ENCODE measurements at regions not wholly inside any gene's neighbourhood (a gene's known extent, or its start where the extent isn't known, plus 50 kb on each side); places are given as distances from the start of the nearest gene placed in this dataset.

DNA sequence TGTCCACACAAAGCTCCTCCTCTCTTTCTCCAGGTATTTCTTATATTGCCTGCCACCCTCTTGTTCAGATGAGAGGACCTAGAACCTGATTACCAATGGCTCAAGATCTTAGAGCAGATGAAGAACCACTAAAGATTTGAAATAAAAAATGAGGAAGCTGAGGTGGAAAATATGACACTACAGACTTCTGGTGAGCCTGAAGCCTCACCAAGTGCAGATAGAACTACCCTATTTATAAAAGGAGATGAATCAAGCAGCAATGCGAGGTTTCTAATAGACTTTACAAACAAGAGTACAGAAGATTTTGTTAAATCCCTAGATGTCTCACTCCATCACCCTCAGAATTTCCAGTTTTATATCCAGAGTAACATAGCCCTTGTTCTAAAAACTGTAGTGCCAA is 345.8 kb downstream of the TBC1D4 start (continued):
- TF ChIP-seq, protein P1, sequence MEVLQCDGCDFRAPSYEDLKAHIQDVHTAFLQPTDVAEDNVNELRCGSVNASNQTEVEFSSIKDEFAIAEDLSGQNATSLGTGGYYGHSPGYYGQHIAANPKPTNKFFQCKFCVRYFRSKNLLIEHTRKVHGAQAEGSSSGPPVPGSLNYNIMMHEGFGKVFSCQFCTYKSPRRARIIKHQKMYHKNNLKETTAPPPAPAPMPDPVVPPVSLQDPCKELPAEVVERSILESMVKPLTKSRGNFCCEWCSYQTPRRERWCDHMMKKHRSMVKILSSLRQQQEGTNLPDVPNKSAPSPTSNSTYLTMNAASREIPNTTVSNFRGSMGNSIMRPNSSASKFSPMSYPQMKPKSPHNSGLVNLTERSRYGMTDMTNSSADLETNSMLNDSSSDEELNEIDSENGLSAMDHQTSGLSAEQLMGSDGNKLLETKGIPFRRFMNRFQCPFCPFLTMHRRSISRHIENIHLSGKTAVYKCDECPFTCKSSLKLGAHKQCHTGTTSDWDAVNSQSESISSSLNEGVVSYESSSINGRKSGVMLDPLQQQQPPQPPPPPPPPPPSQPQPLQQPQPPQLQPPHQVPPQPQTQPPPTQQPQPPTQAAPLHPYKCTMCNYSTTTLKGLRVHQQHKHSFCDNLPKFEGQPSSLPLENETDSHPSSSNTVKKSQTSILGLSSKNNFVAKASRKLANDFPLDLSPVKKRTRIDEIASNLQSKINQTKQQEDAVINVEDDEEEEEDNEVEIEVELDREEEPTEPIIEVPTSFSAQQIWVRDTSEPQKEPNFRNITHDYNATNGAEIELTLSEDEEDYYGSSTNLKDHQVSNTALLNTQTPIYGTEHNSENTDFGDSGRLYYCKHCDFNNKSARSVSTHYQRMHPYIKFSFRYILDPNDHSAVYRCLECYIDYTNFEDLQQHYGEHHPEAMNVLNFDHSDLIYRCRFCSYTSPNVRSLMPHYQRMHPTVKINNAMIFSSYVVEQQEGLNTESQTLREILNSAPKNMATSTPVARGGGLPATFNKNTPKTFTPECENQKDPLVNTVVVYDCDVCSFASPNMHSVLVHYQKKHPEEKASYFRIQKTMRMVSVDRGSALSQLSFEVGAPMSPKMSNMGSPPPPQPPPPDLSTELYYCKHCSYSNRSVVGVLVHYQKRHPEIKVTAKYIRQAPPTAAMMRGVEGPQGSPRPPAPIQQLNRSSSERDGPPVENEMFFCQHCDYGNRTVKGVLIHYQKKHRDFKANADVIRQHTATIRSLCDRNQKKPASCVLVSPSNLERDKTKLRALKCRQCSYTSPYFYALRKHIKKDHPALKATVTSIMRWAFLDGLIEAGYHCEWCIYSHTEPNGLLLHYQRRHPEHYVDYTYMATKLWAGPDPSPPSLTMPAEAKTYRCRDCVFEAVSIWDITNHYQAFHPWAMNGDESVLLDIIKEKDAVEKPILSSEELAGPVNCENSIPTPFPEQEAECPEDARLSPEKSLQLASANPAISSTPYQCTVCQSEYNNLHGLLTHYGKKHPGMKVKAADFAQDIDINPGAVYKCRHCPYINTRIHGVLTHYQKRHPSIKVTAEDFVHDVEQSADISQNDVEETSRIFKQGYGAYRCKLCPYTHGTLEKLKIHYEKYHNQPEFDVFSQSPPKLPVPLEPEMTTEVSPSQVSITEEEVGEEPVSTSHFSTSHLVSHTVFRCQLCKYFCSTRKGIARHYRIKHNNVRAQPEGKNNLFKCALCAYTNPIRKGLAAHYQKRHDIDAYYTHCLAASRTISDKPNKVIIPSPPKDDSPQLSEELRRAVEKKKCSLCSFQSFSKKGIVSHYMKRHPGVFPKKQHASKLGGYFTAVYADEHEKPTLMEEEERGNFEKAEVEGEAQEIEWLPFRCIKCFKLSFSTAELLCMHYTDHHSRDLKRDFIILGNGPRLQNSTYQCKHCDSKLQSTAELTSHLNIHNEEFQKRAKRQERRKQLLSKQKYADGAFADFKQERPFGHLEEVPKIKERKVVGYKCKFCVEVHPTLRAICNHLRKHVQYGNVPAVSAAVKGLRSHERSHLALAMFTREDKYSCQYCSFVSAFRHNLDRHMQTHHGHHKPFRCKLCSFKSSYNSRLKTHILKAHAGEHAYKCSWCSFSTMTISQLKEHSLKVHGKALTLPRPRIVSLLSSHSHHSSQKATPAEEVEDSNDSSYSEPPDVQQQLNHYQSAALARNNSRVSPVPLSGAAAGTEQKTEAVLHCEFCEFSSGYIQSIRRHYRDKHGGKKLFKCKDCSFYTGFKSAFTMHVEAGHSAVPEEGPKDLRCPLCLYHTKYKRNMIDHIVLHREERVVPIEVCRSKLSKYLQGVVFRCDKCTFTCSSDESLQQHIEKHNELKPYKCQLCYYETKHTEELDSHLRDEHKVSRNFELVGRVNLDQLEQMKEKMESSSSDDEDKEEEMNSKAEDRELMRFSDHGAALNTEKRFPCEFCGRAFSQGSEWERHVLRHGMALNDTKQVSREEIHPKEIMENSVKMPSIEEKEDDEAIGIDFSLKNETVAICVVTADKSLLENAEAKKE (CRISPR knock-in tag; IDR thresholded peaks at IDR 0.05): no peak
- TF ChIP-seq CREB1 (CRISPR knock-in tag; IDR thresholded peaks at IDR 0.05; ENCODE audit: low read depth): no peak
- TF ChIP-seq EZH2 (IDR thresholded peaks at IDR 0.05; ENCODE audit: low read depth, unreplicated experiment): no peak
- no peak for TF ChIP-seq ZNF331 (CRISPR knock-in tag; IDR thresholded peaks at IDR 0.05; ENCODE audit: low read depth)
- TF ChIP-seq EZH2phosphoT487 (IDR thresholded peaks at IDR 0.05; ENCODE audit: unreplicated experiment): no peak
- TF ChIP-seq POLR2AphosphoS5 (IDR thresholded peaks at IDR 0.05; ENCODE audit: low read depth): no peak
- TF ChIP-seq, protein P2, sequence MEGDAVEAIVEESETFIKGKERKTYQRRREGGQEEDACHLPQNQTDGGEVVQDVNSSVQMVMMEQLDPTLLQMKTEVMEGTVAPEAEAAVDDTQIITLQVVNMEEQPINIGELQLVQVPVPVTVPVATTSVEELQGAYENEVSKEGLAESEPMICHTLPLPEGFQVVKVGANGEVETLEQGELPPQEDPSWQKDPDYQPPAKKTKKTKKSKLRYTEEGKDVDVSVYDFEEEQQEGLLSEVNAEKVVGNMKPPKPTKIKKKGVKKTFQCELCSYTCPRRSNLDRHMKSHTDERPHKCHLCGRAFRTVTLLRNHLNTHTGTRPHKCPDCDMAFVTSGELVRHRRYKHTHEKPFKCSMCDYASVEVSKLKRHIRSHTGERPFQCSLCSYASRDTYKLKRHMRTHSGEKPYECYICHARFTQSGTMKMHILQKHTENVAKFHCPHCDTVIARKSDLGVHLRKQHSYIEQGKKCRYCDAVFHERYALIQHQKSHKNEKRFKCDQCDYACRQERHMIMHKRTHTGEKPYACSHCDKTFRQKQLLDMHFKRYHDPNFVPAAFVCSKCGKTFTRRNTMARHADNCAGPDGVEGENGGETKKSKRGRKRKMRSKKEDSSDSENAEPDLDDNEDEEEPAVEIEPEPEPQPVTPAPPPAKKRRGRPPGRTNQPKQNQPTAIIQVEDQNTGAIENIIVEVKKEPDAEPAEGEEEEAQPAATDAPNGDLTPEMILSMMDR (conservative IDR thresholded peaks at IDR 0.05; ENCODE audit: low read depth in 2 of 2): no peak
- no peak for TF ChIP-seq JUNB (IDR thresholded peaks at IDR 0.05; ENCODE audit: unreplicated experiment)

DNA sequence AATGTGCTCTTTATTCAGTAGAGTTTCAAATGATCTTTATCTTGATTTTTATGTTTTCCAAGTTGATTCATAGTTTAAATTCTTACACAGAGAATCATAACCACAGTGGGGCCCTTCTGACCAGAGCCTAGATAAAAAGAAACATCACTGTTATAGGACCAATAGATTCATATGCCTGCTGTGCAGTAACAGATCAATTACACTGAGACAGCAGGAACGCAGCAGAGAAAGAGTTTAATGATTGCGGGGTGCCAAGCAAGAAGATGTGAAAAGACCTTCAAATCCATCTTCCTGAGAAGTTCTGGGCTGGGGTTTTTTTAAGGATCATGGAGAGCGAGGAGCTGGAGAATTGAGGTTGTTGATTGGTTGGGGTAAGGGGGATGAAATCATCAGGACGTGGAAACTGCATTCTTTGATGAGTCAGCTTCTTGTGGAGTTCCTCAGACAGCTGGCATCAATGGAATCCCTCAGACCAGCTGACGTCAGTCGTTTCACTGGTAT is 346.6 kb downstream of the TBC1D4 start:
- Mint-ChIP-seq H3K27me3 (ENCODE audit: insufficient read depth, low read depth, poor library complexity) (no peaks in the 10 kb centered on the region), H3K36me3 (ENCODE audit: low read depth) (peaks cover 14% of the 10 kb centered on the region; the same call in 2 of the 3 replicates), H3K4me1 (no peaks in the 10 kb centered on the region)
- no peak for TF ChIP-seq EZH2 (IDR thresholded peaks at IDR 0.05; ENCODE audit: low read depth, unreplicated experiment)
- no peak for TF ChIP-seq JUNB (IDR thresholded peaks at IDR 0.05; ENCODE audit: unreplicated experiment)
- TF ChIP-seq EZH2phosphoT487 (IDR thresholded peaks at IDR 0.05; ENCODE audit: unreplicated experiment): no peak
- TF ChIP-seq, protein P3, sequence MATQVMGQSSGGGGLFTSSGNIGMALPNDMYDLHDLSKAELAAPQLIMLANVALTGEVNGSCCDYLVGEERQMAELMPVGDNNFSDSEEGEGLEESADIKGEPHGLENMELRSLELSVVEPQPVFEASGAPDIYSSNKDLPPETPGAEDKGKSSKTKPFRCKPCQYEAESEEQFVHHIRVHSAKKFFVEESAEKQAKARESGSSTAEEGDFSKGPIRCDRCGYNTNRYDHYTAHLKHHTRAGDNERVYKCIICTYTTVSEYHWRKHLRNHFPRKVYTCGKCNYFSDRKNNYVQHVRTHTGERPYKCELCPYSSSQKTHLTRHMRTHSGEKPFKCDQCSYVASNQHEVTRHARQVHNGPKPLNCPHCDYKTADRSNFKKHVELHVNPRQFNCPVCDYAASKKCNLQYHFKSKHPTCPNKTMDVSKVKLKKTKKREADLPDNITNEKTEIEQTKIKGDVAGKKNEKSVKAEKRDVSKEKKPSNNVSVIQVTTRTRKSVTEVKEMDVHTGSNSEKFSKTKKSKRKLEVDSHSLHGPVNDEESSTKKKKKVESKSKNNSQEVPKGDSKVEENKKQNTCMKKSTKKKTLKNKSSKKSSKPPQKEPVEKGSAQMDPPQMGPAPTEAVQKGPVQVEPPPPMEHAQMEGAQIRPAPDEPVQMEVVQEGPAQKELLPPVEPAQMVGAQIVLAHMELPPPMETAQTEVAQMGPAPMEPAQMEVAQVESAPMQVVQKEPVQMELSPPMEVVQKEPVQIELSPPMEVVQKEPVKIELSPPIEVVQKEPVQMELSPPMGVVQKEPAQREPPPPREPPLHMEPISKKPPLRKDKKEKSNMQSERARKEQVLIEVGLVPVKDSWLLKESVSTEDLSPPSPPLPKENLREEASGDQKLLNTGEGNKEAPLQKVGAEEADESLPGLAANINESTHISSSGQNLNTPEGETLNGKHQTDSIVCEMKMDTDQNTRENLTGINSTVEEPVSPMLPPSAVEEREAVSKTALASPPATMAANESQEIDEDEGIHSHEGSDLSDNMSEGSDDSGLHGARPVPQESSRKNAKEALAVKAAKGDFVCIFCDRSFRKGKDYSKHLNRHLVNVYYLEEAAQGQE (IDR thresholded peaks at IDR 0.05; ENCODE audit: unreplicated experiment): no peak
- no peak for TF ChIP-seq ZNF331 (CRISPR knock-in tag; IDR thresholded peaks at IDR 0.05; ENCODE audit: low read depth)
- TF ChIP-seq, protein P2 (conservative IDR thresholded peaks at IDR 0.05; ENCODE audit: low read depth in 2 of 2): no peak
- TF ChIP-seq ZNF114 (CRISPR knock-in tag; IDR thresholded peaks at IDR 0.05): no peak

More for the DNA sequence above, 346.6 kb downstream of the TBC1D4 start:
- DNase-seq (ENCODE audit: low spot score): no peak
- ATAC-seq: no peak
- Histone ChIP-seq H3K36me3 (ENCODE audit: insufficient read depth) (0 out of 2 replicates have a peak, but pooled peaks cover 5% of the 10 kb centered on the region), H3K4me3 (no peak overlapping the region), H3K27ac (ENCODE audit: low read depth) (no peak overlapping the region), H3K4me2 (no peak overlapping the region), H3F3A (replicated peaks; ENCODE audit: low read depth) (no peaks in the 10 kb centered on the region), H3K79me2 (replicated peaks; ENCODE audit: insufficient read depth) (no peaks in the 10 kb centered on the region), H4K20me1 (replicated peaks; ENCODE audit: insufficient read depth) (no peaks in the 10 kb centered on the region), H3K4me1 (ENCODE audit: insufficient read depth) (no peaks in the 10 kb centered on the region), H2AFZ (no peak overlapping the region), H3K27me3 (ENCODE audit: insufficient read depth) (no peaks in the 10 kb centered on the region), H3K9me2 (ENCODE audit: insufficient read depth) (0 out of 2 replicates have a peak, but pooled peaks cover 4% of the 10 kb centered on the region)
- Mint-ChIP-seq H3K4me3 (no peak overlapping the region), H3K27ac (0 out of 2 replicates have a peak overlapping the region, but pooled peaks have one; percentile 5), H3K9me3 (peaks cover 35% of the 10 kb centered on the region)
